GM12878 (cell line): ENCODE measurements at regions not wholly inside any gene's neighbourhood (a gene's known extent, or its start where the extent isn't known, plus 50 kb on each side); places are given as distances from the start of the nearest gene placed in this dataset.

Experiments used
- ATAC-seq: fragments of 200-7000 bp; cut with Tn5 transposase; 3 replicates; pipeline ENCODE4 v1.9.1; 2020; ENCODE audit warnings: mild to moderate bottlenecking, moderate library complexity
- BruUV-seq: library from RNA; stranded (reverse); fragments of 400-500 nt; replicated peaks from 2 replicates; lab custom pipeline; 2021; lab: Mats Ljungman, UMichigan
- CTCF ChIA-PET: fragments of 300-600 bp; sonication (Branson Sonifier 250); formaldehyde crosslinking; extraction: SDS; loops from one replicate; lab custom pipeline; 2021; ENCODE audit warnings: inconsistent platforms; lab: Yijun Ruan, JAX
- POLR2A ChIA-PET: fragments of 350-600 bp; formaldehyde crosslinking; extraction: SDS; loops from one replicate; lab custom pipeline; 2021; ENCODE audit warnings: inconsistent platforms; lab: Charles Lee
- RAD21 ChIA-PET: fragments of 300-600 bp; sonication (Branson Sonifier 250); formaldehyde crosslinking; loops from one replicate; lab custom pipeline; 2023; ENCODE audit warnings: antibody characterized with exemption; ENCODE audit not compliant: unreplicated experiment; lab: Charles Lee
- SMC1A ChIA-PET: fragments of 300-600 bp; sonication (Branson Sonifier 250); formaldehyde crosslinking; loops from one replicate; lab custom pipeline; 2023; ENCODE audit not compliant: unreplicated experiment, uncharacterized antibody; lab: Charles Lee
- DNase-seq: peaks from one replicate; pipeline ENCODE4 v3.0.0-alpha.2; 2011; ENCODE audit warnings: low read depth, low spot score
- FAIRE-seq: peaks from 3 replicates; lab custom pipeline; 2011; peaks lifted over from hg19 to GRCh38; lab: Jason Lieb, UNC
- H2AFZ ChIP-seq: 2 replicates; pipeline ENCODE4 v1.6.0; 2011; ENCODE audit warnings: low read depth, low read length, control low read depth; ENCODE audit not compliant: control insufficient read depth
- H3K27ac ChIP-seq: 2 replicates; pipeline ENCODE4 v1.5.1; 2011; ENCODE audit warnings: control low read depth; ENCODE audit not compliant: control insufficient read depth, insufficient read depth
- H3K27me3 ChIP-seq, 2 experiments: replicated peaks in 1 of 2; 2 replicates each; pipeline versions ENCODE4 v1.6.0 to v1.6.1; 2011; ENCODE audit warnings: low read length in 1 of 2; ENCODE audit not compliant: control insufficient read depth in 2 of 2, insufficient read depth in 2 of 2
- H3K36me3 ChIP-seq, 2 experiments: 2 replicates each; pipeline ENCODE4 v1.5.1; 2011; ENCODE audit warnings: low read length in 1 of 2; ENCODE audit not compliant: control insufficient read depth in 2 of 2, insufficient read depth in 2 of 2
- H3K4me1 ChIP-seq: 2 replicates; pipeline ENCODE4 v1.6.1; 2011; ENCODE audit warnings: mild to moderate bottlenecking, low read length, moderate library complexity, mixed read lengths; ENCODE audit not compliant: control insufficient read depth, insufficient read depth
- H3K4me2 ChIP-seq: 2 replicates; pipeline ENCODE4 v1.6.0; 2011; ENCODE audit warnings: control low read depth; ENCODE audit not compliant: control insufficient read depth, insufficient read depth
- H3K4me3 ChIP-seq: fragments of 200-600 bp; sonication (generic); 2 replicates; pipeline ENCODE4 v1.5.1; 2016
- H3K79me2 ChIP-seq: 2 replicates; pipeline ENCODE4 v1.6.0; 2011; ENCODE audit warnings: low read length; ENCODE audit not compliant: control insufficient read depth, insufficient read depth
- H3K9ac ChIP-seq: 2 replicates; pipeline ENCODE4 v1.8.0; 2011; ENCODE audit warnings: low read length, control low read depth, mixed read lengths; ENCODE audit not compliant: control insufficient read depth, insufficient read depth
- H3K9me3 ChIP-seq: replicated peaks from 3 replicates; pipeline ENCODE4 v1.5.1; 2011; ENCODE audit warnings: mild to moderate bottlenecking, low read length; ENCODE audit not compliant: control insufficient read depth, insufficient read depth
- H4K20me1 ChIP-seq: 2 replicates; pipeline ENCODE4 v1.6.0; 2011; ENCODE audit not compliant: control insufficient read depth, insufficient read depth
- BMI1 ChIP-seq: fragments of 450-650 bp; IDR thresholded peaks from 2 replicates; pipeline ENCODE4 v1.6.1; 2016; ENCODE audit warnings: mild to moderate bottlenecking, moderate library complexity, borderline replicate concordance
- CTCF ChIP-seq, 3 experiments: IDR thresholded peaks in 2 of 3; conservative IDR thresholded peaks in 1 of 3; 2 replicates each; pipeline ENCODE4 v1.5.1; 2011; ENCODE audit warnings: low read depth in 3 of 3, low read length in 3 of 3, mild to moderate bottlenecking in 3 of 3, control low read depth in 2 of 3, moderate library complexity in 2 of 3, inconsistent platforms in 1 of 3, mixed read lengths in 1 of 3; ENCODE audit not compliant: control insufficient read depth in 2 of 3, insufficient read depth in 1 of 3; ENCODE audit errors: extremely low read depth in 1 of 3
- HDGF ChIP-seq: fragments of 450-650 bp; IDR thresholded peaks from 2 replicates; pipeline ENCODE4 v1.6.1; 2016; ENCODE audit warnings: antibody characterized with exemption
- IKZF1 ChIP-seq: fragments of 450-650 bp; conservative IDR thresholded peaks from 2 replicates; pipeline ENCODE4 v1.6.1; 2017; ENCODE audit warnings: antibody characterized with exemption, mild to moderate bottlenecking
- IKZF2 ChIP-seq, 2 experiments: fragments of 450-650 bp; IDR thresholded peaks; 2 replicates each; pipeline ENCODE4 v1.6.1; 2017; ENCODE audit warnings: mild to moderate bottlenecking in 2 of 2, moderate library complexity in 2 of 2
- JUND ChIP-seq: IDR thresholded peaks from 2 replicates; pipeline ENCODE4 v1.6.1; 2012; ENCODE audit warnings: low read depth, mild to moderate bottlenecking, low read length, improper control_type of control experiment, moderate library complexity
- MTA2 ChIP-seq: fragments of 450-650 bp; IDR thresholded peaks from 2 replicates; pipeline ENCODE4 v1.6.1; 2016; ENCODE audit warnings: low read depth, mild to moderate bottlenecking, moderate library complexity
- NFYB ChIP-seq: IDR thresholded peaks from 2 replicates; pipeline ENCODE4 v1.6.1; 2011; ENCODE audit warnings: low read depth, mild to moderate bottlenecking, low read length, improper control_type of control experiment, moderate library complexity; ENCODE audit not compliant: insufficient read depth
- PAX5 ChIP-seq: IDR thresholded peaks from 2 replicates; pipeline ENCODE4 v1.6.1; 2011; ENCODE audit warnings: low read depth, low read length, borderline replicate concordance
- PAX8 ChIP-seq: fragments of 450-650 bp; IDR thresholded peaks from 2 replicates; pipeline ENCODE4 v1.6.1; 2017; ENCODE audit warnings: mild to moderate bottlenecking, moderate library complexity
- RELA ChIP-seq: fragments of 450-650 bp; IDR thresholded peaks from 2 replicates; pipeline ENCODE4 v1.8.0; 2014; ENCODE audit warnings: borderline replicate concordance; ENCODE audit not compliant: partially characterized antibody
- TCF12 ChIP-seq: IDR thresholded peaks from 2 replicates; pipeline ENCODE4 v1.6.1; 2011; ENCODE audit warnings: low read depth, mild to moderate bottlenecking, low read length
- ZNF207 ChIP-seq: fragments of 450-650 bp; IDR thresholded peaks from 2 replicates; pipeline ENCODE4 v1.6.1; 2014; ENCODE audit warnings: antibody characterized with exemption, mild to moderate bottlenecking, borderline replicate concordance
- WGBS: methylation state at CpG from one replicate; pipeline ENCODE4 v1.1.6; 2016; ENCODE audit warnings: low lambda C conversion rate; ENCODE audit not compliant: insufficient replicate concordance, insufficient coverage; ENCODE audit errors: missing lambda C conversion rate; 5-methylcytosine and 5-hydroxymethylcytosine counted together
- in situ Hi-C: fragments of 300-500 bp; cut with MboI; formaldehyde crosslinking; loops from 9 replicates; pipeline ENCODE4 v1.14.3; 2018; ENCODE audit warnings: mixed read lengths
- intact Hi-C: fragments of 100-400 bp; cut with micrococcal nuclease; formaldehyde crosslinking; loops from one replicate; pipeline ENCODE4 v1.14.2; 2022; ENCODE audit not compliant: unreplicated experiment
- TF ChIP-seq, protein P1 (sequence below): IDR thresholded peaks from 2 replicates; pipeline ENCODE4 v1.6.1; 2012; ENCODE audit warnings: low read depth, low read length, improper control_type of control experiment

- TF ChIP-seq, protein P1, sequence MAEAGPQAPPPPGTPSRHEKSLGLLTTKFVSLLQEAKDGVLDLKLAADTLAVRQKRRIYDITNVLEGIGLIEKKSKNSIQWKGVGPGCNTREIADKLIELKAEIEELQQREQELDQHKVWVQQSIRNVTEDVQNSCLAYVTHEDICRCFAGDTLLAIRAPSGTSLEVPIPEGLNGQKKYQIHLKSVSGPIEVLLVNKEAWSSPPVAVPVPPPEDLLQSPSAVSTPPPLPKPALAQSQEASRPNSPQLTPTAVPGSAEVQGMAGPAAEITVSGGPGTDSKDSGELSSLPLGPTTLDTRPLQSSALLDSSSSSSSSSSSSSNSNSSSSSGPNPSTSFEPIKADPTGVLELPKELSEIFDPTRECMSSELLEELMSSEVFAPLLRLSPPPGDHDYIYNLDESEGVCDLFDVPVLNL, result no peak
Observed at GRCh38 chr4:35695003-35695402, 549.3 kb downstream of the ARAP2 start (continued).

GRCh38 chr4:35695421-35695820, 548.9 kb downstream of the ARAP2 start:
- Histone ChIP-seq H2AFZ (no peak overlapping the region), H3K27ac (no peak overlapping the region), H3K9me3 (no peaks in the 10 kb centered on the region), H3K27me3 (no peaks in the 10 kb centered on the region), H3K79me2 (no peaks in the 10 kb centered on the region), H3K4me2 (no peak overlapping the region), H3K36me3 (no peaks in the 10 kb centered on the region), H4K20me1 (no peaks in the 10 kb centered on the region), H3K9ac (no peak overlapping the region), H3K4me1 (no peaks in the 10 kb centered on the region), H3K4me3 (no peak overlapping the region)
- intact Hi-C loops (no loop called here), in situ Hi-C loops (no loop called here)
- ChIA-PET SMC1A (interaction anchor here (0.7 to 2.3 kb wide), 2 partner anchors 21 to 31 kb away, joined by 3 to 5 read pairs; no protein-coding TSS in a partner anchor), CTCF (interaction anchor here (1.5 kb wide), 1 partner anchor 14 kb away, joined by 5 read pairs; no protein-coding TSS in a partner anchor), POLR2A (no interaction called here), RAD21 (no interaction called here)
- 60% methylated on average over 2 of the region's 2 CpGs for WGBS
- FAIRE-seq (no peak), ATAC-seq (no peak), DNase-seq (no peak)
- no peak for TF ChIP-seq PAX8
- no TSS peak for BruUV-seq

DNA sequence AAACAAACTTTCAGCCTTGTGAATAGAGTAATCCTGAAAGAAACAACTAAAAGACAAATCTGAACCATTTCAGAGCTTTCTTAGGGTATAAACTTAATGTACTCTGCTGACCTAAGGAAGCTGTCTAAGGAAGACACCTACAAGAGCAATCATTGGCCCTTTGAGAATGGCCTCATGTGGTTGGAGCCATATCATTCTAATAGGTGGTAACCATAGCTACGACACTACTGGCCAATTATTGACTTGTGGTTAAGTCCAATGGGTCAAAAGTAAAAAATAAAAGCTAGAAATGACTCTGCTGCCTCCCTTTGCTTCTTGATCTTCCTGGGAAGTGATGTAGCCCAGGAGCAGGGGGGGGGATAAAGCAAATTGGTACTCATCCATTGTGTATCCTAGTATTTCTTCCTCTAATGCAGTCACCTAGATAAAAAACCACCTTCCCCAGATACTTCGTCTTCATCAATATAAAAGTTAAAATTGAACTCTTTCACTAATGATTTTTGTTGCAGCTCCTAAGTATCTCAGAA, 547.0 kb downstream of the ARAP2 start:
- no TSS peak for BruUV-seq
- in situ Hi-C loops, result no loop called here
- no peak overlapping the region for H3K4me2 ChIP-seq
- no peak overlapping the region for H3K27ac ChIP-seq
- no peaks in the 10 kb centered on the region for H3K79me2 ChIP-seq
- no peaks in the 10 kb centered on the region for H3K4me1 ChIP-seq
- WGBS, result 2% methylated on average over 2 of the region's 2 CpGs
- no peaks in the 10 kb centered on the region for H3K36me3 ChIP-seq
- no peak for FAIRE-seq
- peak; percentile 94 for ATAC-seq
- H3K27me3 ChIP-seq, result no peaks in the 10 kb centered on the region
- H2AFZ ChIP-seq, result no peak overlapping the region
- intact Hi-C loops, result no loop called here
- H3K9ac ChIP-seq, result no peak overlapping the region
- ChIA-PET RAD21 (interaction anchor here (1.0 kb wide), 1 partner anchor 9 kb away, joined by 3 read pairs; no protein-coding TSS in a partner anchor), SMC1A (interaction anchor here (1.0 kb wide), 2 partner anchors 8 to 10 kb away, joined by 3 read pairs; no protein-coding TSS in a partner anchor), CTCF (no interaction called here), POLR2A (no interaction called here)
- no peaks in the 10 kb centered on the region for H3K9me3 ChIP-seq
- peak; percentile 26 for DNase-seq
- H4K20me1 ChIP-seq, result no peaks in the 10 kb centered on the region
- no peak overlapping the region for H3K4me3 ChIP-seq
- no peak for TF ChIP-seq ZNF207
- peak; percentile 48 to 53 for TF ChIP-seq IKZF2 (IDR thresholded peaks at IDR 0.05)
- no peak for TF ChIP-seq CTCF (IDR thresholded peaks at IDR 0.05 in 2 of 3, conservative IDR thresholded peaks at IDR 0.05 in 1 of 3; ENCODE audit: control insufficient read depth in 2 of 3, extremely low read depth in 1 of 3, insufficient read depth in 1 of 3, low read depth in 3 of 3, low read length in 3 of 3)
- no peak for TF ChIP-seq HDGF
- TF ChIP-seq JUND, result no peak
- TF ChIP-seq TCF12, result no peak
- TF ChIP-seq MTA2, result 0 out of 2 replicates have a peak, but pooled peaks have one; percentile 36
- peak; percentile 83 for TF ChIP-seq BMI1
- peak; percentile 66 for TF ChIP-seq IKZF1
- peak; percentile 74 for TF ChIP-seq NFYB
- no peak for TF ChIP-seq RELA
- no peak for TF ChIP-seq PAX5
